CD4-positive, alpha-beta T cell treated with Interferon alpha-2 for 1 hour (primary cell): ENCODE measurements at regions not wholly inside any gene's neighbourhood (a gene's known extent, or its start where the extent isn't known, plus 50 kb on each side); places are given as distances from the start of the nearest gene placed in this dataset.
"Not testable (repeated sequence)": the region's sequence is repeated elsewhere in the genome, so short reads cannot be mapped to it uniquely, and the experiment has no call there.

ENCODE experiments used
- DNase-seq, 2 donors: peaks; one replicate each; pipeline ENCODE4 v3.0.0-alpha.2; 2020 to 2022

GRCh38 chr1:187985897-187986654, 1157.3 kb downstream of the PLA2G4A start:
- DNase-seq: no peak

- no peak for DNase-seq
Measured at GRCh38 chr1:187987236-187987776, 1158.6 kb downstream of the PLA2G4A start.

GRCh38 chr1:187991944-187992343, 1163.2 kb downstream of the PLA2G4A start:
- DNase-seq: no peak

- DNase-seq: no peak
Measured at GRCh38 chr1:187996780-187997179, 1168.0 kb downstream of the PLA2G4A start.

- DNase-seq: no peak
Measured at GRCh38 chr1:187999973-188000372, 1171.2 kb downstream of the PLA2G4A start.

GRCh38 chr1:188003687-188004086, 1174.9 kb downstream of the PLA2G4A start:
- DNase-seq: not testable (repeated sequence)

GRCh38 chr1:188004849-188005248, 1176.1 kb downstream of the PLA2G4A start:
- DNase-seq: no peak

GRCh38 chr1:188006354-188006753, 1177.6 kb downstream of the PLA2G4A start:
- no peak for DNase-seq

- DNase-seq: not testable (repeated sequence)
Measured at GRCh38 chr1:188013222-188013849, 1184.6 kb downstream of the PLA2G4A start.

- no peak for DNase-seq
Measured at GRCh38 chr1:188017921-188018320, 1189.2 kb downstream of the PLA2G4A start.

- no peak for DNase-seq
Measured at GRCh38 chr1:188022661-188023060, 1193.9 kb downstream of the PLA2G4A start.

- DNase-seq: no peak
Measured at GRCh38 chr1:188023206-188023605, 1194.5 kb downstream of the PLA2G4A start.

- DNase-seq: no peak
Measured at GRCh38 chr1:188027613-188028012, 1198.9 kb downstream of the PLA2G4A start.

- DNase-seq: not testable (repeated sequence)
Measured at GRCh38 chr1:188037572-188037971, 1208.8 kb downstream of the PLA2G4A start.

GRCh38 chr1:188043536-188044245, 1214.9 kb downstream of the PLA2G4A start:
- DNase-seq: no peak

- DNase-seq: no peak
Measured at GRCh38 chr1:188050250-188050649, 1221.5 kb downstream of the PLA2G4A start.

- no peak for DNase-seq
Measured at GRCh38 chr1:188056011-188056410, 1227.3 kb downstream of the PLA2G4A start.

- DNase-seq: no peak
Measured at GRCh38 chr1:188058801-188059200, 1230.1 kb downstream of the PLA2G4A start.

- DNase-seq: no peak
Measured at GRCh38 chr1:188061881-188062280, 1233.1 kb downstream of the PLA2G4A start.

- no peak for DNase-seq
Measured at GRCh38 chr1:188062456-188062855, 1233.7 kb downstream of the PLA2G4A start.

GRCh38 chr1:188065917-188066316, 1237.2 kb downstream of the PLA2G4A start:
- no peak for DNase-seq

GRCh38 chr1:188070848-188071247, 1242.1 kb downstream of the PLA2G4A start:
- DNase-seq: no peak

- DNase-seq: no peak
Measured at GRCh38 chr1:188089015-188089414, 1260.3 kb downstream of the PLA2G4A start.

GRCh38 chr1:188089461-188089860, 1260.7 kb downstream of the PLA2G4A start:
- no peak for DNase-seq
